GM19023 (cell line): ENCODE measurements at regions not wholly inside any gene's neighbourhood (a gene's known extent, or its start where the extent isn't known, plus 50 kb on each side); places are given as distances from the start of the nearest gene placed in this dataset.

Experiments used
- ATAC-seq: cut with Tn5 transposase; IDR thresholded peaks from one replicate; pipeline ENCODE4 v1.9.1; 2021; ENCODE audit warnings: mild to moderate bottlenecking, moderate library complexity; ENCODE audit not compliant: unreplicated experiment

DNA sequence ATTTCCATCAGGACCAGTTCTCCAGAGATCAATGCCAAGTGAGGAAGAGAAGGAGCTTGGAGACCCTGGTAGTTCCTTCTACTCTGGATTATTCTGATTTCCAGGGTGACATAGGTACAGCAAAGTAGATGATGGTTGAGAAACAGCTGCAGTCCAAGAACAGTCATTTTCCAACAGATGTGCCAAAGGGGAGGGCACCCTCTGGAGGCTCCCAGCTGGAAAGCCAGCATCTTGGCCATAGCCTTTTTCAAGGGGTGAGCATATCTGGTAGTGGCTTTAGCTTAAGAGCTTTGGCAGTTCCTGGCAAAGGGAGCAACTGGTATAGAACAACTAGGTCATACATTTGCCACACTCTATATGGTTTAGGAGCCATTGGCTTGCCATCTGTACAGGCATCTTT is 492.7 kb downstream of the RASEF start:
- no peak for ATAC-seq

GRCh38 chr9:82571540-82571939 is 491.4 kb downstream of the RASEF start:
- no peak for ATAC-seq

GRCh38 chr9:82572146-82572545 is 490.8 kb downstream of the RASEF start:
- ATAC-seq = no peak

DNA sequence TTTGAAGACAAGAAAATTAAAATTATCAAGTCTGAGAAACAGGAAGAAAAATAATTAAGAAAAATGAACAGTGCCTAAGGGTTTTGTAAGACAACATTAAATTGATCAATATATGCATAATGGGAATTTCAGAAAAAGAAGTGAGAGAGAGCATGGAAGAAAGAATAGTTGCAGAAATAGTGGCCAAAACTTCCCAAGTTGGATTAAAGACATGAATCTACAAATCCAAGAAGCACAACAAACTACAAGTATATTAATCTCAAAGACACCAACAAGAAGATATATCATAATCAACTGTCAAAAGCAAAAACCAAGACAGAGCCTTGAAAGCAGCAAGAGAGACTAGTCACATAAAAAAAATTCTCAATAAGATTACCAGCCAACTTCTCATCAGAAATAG is 488.0 kb downstream of the RASEF start:
- ATAC-seq = no peak

DNA sequence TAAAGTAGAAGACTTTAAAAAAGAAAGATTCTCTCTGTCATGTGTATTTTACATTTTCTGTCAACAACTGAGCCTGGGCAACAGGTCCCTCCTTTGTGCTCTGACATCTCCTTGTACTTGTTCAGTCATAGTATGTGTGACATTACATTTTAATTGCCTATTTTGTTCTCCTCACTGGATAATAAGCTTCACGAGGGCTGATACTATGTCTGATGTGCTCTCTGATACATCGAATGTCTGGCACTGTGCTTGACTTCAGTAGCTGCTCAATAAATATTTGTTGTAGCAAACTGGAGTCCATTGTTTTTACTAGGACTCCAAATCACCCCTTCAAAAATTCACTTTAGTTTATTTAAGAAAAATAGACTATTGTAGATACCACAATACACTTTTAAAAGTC is 482.0 kb downstream of the RASEF start:
- no peak for ATAC-seq

GRCh38 chr9:82581516-82581915 is 481.4 kb downstream of the RASEF start:
- no peak for ATAC-seq

- no peak for ATAC-seq
Measured at GRCh38 chr9:82581935-82582334, 481.0 kb downstream of the RASEF start.

DNA sequence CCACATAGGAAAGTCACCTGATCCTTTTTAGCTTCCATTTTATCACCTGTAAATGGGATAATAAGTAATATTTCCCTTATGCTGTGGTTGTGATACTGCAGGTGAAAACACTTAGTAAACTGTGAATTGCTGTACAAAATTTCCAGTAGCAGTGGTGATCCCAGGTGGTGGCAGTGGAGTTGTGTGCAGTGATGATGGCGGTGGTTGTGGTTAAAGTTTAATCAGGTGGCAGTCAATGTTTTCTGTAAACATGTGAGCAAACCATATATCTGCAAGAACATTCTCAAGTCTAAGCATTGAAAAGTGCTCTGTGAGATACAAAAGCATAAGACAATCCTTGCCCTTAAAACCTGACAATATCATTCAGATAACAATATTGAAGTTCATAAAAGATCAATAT is 480.2 kb downstream of the RASEF start:
- ATAC-seq = no peak

DNA sequence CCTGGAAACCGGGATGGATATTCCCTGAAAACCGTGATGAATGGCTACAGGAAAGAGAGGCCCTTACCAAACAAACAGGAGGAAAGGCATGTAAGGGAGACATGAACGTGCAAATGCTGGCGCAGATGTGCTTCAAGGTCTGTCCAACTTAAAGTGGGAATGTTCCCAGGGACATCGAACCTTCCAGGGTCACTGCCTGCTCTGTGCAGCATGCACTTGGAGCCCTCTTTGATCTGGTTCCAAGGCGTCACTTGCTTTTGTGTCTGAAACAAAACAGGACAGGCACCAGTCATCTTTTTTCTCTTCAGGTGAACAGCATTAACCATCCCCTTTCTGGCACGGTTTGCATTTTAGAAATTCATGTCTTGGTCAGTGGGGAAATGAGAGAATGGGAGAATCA is 479.4 kb downstream of the RASEF start:
- ATAC-seq = no peak

DNA sequence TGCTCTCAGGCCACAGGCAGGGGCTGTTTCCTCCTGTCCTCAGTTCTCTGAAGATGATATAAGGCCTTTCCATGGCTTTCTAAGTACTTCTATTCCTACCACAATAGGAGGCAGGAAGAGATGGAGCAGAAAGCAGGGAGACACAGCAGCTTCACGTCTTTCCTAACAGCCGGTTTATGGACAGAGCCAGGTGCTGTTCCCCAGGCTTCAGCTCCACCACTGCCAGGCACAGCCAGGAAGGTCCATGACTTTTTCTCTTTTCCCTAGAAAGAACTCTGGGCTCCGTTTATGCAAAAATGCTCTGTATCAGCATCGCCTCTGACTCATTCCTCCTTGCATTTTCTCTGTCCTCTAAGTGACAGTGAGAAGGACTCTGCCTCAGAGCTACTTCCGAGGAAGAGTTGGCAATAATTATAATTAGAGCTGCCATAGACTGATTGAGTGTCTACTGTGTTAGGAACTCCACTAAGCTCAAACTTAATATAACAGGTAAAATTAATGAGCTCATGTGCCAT is 478.5 kb downstream of the RASEF start:
- no peak for ATAC-seq

GRCh38 chr9:82586918-82587356 is 476.0 kb downstream of the RASEF start:
- ATAC-seq = no peak

GRCh38 chr9:82588301-82589180 is 474.4 kb downstream of the RASEF start:
- ATAC-seq = no peak

DNA sequence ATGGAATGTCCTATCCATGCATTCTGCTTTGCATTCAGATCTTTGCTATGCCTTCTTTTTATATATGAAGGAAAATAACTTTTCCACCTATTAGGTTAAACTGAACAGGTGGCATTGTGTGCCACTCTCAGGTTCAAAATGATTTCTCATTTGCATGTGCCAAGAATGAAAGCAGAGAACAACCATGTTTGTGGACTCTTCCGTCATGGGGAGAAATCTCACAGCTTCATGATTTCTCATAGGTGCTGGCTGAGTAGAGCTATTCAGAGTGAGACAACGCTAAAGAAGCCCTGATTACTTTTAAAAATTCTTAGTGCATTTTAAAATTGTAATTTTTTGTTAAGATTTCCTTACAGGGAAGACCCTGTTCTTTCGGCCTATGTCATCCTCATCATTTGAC is 472.1 kb downstream of the RASEF start:
- no peak for ATAC-seq

- ATAC-seq = no peak
Measured at GRCh38 chr9:82593501-82593900, 469.4 kb downstream of the RASEF start.

DNA sequence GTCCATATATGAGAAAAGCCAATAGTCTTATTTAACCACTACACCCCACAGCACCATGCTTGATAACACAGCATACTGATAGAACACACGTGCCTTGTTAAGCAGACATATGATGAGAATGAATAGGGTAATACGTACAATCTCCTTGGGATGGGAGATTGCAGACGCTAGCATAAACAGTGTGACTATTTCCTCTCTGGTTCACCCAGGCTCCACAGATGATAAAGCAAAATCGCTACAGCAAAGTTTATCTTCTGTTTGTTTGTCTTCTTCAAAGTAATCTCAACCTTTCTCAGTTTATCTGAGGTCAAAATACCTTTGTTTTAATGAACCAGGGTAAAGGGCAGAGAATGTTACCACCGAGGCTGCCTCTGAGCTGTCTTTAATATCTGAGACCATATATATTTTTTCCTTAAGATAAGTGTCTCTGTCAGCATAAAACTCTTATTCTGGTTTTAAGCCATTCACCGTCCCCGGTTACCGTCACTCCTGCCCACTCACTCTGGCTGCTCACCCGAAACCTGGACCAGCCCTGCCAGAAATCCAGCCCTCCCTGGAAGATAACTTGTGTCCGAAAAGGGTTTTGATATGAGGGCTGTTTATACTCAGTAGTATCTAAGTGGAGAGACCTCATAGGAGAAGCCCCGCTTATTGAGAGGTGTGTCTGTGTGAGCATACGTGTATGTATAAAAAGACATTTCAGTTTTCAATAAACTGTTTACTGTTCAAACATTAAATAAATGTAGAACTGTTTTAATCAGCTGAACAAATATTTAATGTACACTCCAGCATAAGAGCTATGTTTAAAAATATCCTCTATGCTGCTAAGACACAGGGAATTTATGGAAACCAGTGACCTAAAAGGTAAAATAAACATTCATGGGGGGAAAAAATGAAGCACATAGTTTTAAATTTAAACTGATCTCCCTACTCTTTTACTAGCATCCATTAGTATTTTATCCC is 465.4 kb downstream of the RASEF start:
- ATAC-seq = no peak

GRCh38 chr9:82598241-82599039 is 464.5 kb downstream of the RASEF start:
- no peak for ATAC-seq

- no peak for ATAC-seq
Measured at GRCh38 chr9:82599336-82599949, 463.5 kb downstream of the RASEF start.

DNA sequence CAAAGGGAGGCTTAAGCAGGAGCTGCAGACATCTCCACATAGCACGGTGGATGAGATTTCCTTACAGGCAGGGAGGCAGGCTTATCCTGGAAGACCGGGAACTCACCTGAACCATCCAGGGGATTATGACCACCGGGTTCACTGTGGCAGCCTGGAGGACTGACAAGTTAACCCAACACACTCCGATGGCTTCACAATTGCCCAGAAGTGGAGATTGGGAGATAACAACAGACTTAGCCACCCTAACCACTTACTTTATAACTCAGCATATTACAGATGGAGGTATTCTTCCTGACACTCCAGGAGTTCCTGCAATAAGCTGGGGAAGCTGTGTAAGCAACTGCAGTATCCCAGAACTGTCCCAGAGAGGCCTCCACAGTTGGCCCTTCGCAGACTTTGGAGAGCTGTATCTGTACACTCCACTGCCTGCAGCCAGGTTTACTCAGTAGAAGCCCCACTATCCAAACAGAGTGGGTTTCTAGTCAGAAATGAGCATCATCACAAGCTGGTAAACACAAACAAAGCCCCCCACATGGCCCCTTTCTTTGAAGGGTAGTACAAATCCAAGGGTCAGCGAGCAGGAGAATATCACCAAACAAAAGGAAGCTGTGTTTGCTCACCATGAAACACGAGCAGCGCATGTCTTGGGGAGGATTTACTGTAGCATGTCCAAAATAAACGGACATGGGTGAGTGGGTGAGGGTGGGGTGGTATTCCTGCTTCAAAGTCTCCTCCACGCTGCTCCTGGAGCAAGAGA is 462.2 kb downstream of the RASEF start:
- no peak for ATAC-seq

GRCh38 chr9:82601293-82601771 is 461.6 kb downstream of the RASEF start:
- no peak for ATAC-seq
